SU-DHL-6 (cell line): ENCODE measurements at regions not wholly inside any gene's neighbourhood (a gene's known extent, or its start where the extent isn't known, plus 50 kb on each side); places are given as distances from the start of the nearest gene placed in this dataset.

Experiments used
- EZH2phosphoT487 ChIP-seq: fragments of 200-600 bp; sonication (generic), shearing (Covaris generic); conservative IDR thresholded peaks from 2 replicates; pipeline ENCODE4 v1.6.1; 2018; ENCODE audit warnings: mild to moderate bottlenecking, antibody characterized with exemption, low read length, moderate library complexity, mixed read lengths
- TF ChIP-seq, protein P1 (sequence below): fragments of 200-600 bp; sonication (generic); IDR thresholded peaks from one replicate; pipeline ENCODE4 v1.5.1; 2017; ENCODE audit warnings: antibody characterized with exemption, mild to moderate bottlenecking, low read length, moderate library complexity; ENCODE audit not compliant: insufficient read depth, poor library complexity, severe bottlenecking

DNA sequence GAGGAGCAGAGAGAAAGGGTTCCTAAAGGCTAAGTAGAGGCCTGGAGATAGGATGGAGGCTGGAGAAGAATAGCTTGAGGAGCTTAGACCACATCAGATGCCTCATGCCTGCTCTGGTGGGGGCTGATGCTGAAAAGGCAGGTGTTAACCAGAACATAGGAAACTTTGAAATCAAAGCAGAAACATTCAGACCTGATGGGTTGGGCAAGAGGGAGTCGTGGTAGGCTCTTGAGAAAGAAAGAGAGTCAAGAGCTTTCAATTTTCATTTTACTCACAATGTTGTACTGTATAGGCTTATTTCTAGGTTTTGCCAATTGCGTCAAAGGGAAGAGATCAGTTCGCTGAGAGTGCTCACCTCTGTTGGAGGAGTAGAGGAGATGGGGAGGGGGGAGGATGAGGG, 406.6 kb upstream of the SALL1 start:
- TF ChIP-seq, protein P1, sequence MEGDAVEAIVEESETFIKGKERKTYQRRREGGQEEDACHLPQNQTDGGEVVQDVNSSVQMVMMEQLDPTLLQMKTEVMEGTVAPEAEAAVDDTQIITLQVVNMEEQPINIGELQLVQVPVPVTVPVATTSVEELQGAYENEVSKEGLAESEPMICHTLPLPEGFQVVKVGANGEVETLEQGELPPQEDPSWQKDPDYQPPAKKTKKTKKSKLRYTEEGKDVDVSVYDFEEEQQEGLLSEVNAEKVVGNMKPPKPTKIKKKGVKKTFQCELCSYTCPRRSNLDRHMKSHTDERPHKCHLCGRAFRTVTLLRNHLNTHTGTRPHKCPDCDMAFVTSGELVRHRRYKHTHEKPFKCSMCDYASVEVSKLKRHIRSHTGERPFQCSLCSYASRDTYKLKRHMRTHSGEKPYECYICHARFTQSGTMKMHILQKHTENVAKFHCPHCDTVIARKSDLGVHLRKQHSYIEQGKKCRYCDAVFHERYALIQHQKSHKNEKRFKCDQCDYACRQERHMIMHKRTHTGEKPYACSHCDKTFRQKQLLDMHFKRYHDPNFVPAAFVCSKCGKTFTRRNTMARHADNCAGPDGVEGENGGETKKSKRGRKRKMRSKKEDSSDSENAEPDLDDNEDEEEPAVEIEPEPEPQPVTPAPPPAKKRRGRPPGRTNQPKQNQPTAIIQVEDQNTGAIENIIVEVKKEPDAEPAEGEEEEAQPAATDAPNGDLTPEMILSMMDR, result no peak
- TF ChIP-seq EZH2phosphoT487, result no peak
